ENCODE measurements at regions not wholly inside any gene's neighbourhood (a gene's known extent, or its start where the extent isn't known, plus 50 kb on each side); places are given as distances from the start of the nearest gene placed in this dataset.
A peak's percentile ranks its signal among the peaks of the same experiment; 100 is the strongest.

- no peaks in the 10 kb centered on the region for H3K9me3 ChIP-seq (ENCODE audit: insufficient read depth, low read length)
- H3K9ac ChIP-seq (ENCODE audit: low read length) = no peak overlapping the region
- no peak overlapping the region for H3K27ac ChIP-seq (ENCODE audit: low read length)
- H3K4me3 ChIP-seq (ENCODE audit: low read length) = no peak overlapping the region
- no peaks in the 10 kb centered on the region for H3K27me3 ChIP-seq (ENCODE audit: low read depth, low read length)
- peak overlapping the region; percentile 39 for H3K4me2 ChIP-seq (ENCODE audit: low read length)
- H4K20me1 ChIP-seq (ENCODE audit: insufficient read depth, low read length) = no peaks in the 10 kb centered on the region
- no peaks in the 10 kb centered on the region for H3K79me2 ChIP-seq (ENCODE audit: low read length)
- H3K4me1 ChIP-seq (ENCODE audit: low read length) = peaks cover 36% of the 10 kb centered on the region
- H2AFZ ChIP-seq (ENCODE audit: low read depth, low read length) = no peak overlapping the region
- no peak for TF ChIP-seq CTCF (IDR thresholded peaks at IDR 0.05; ENCODE audit: low read depth, low read length)
- TF ChIP-seq EZH2phosphoT487 (IDR thresholded peaks at IDR 0.05; ENCODE audit: low read depth) = no peak
- no peaks in the 10 kb centered on the region for H3K36me3 ChIP-seq (replicated peaks; ENCODE audit: low read depth, low read length)
These were observed 292.6 kb upstream of the CYRIA start for GRCh38 chr2:16958266-16958665.

- TF ChIP-seq CTCF (IDR thresholded peaks at IDR 0.05; ENCODE audit: low read depth, low read length) (no peak), EZH2phosphoT487 (IDR thresholded peaks at IDR 0.05; ENCODE audit: low read depth) (no peak)
- Histone ChIP-seq H3K36me3 (replicated peaks; ENCODE audit: low read depth, low read length) (no peaks in the 10 kb centered on the region), H2AFZ (ENCODE audit: low read depth, low read length) (no peak overlapping the region), H3K4me3 (ENCODE audit: low read length) (no peak overlapping the region), H3K9ac (ENCODE audit: low read length) (no peak overlapping the region), H3K9me3 (ENCODE audit: insufficient read depth, low read length) (no peaks in the 10 kb centered on the region), H4K20me1 (ENCODE audit: insufficient read depth, low read length) (no peaks in the 10 kb centered on the region), H3K4me1 (ENCODE audit: low read length) (peaks cover 13% of the 10 kb centered on the region), H3K4me2 (ENCODE audit: low read length) (no peak overlapping the region), H3K27me3 (ENCODE audit: low read depth, low read length) (no peaks in the 10 kb centered on the region), H3K27ac (ENCODE audit: low read length) (no peak overlapping the region), H3K79me2 (ENCODE audit: low read length) (no peaks in the 10 kb centered on the region)
These were observed 287.2 kb upstream of the CYRIA start for GRCh38 chr2:16952805-16953204.

- peaks cover 16% of the 10 kb centered on the region for H3K4me1 ChIP-seq (ENCODE audit: low read length)
- no peak overlapping the region for H3K9ac ChIP-seq (ENCODE audit: low read length)
These were observed 286.7 kb upstream of the CYRIA start for GRCh38 chr2:16952368-16952767.

GRCh38 chr2:16950436-16950835 lies 284.8 kb upstream of the CYRIA start:
- H3K27me3 ChIP-seq (ENCODE audit: low read depth, low read length) = no peaks in the 10 kb centered on the region
- no peak overlapping the region for H3K9ac ChIP-seq (ENCODE audit: low read length)
- peaks cover 34% of the 10 kb centered on the region for H3K4me1 ChIP-seq (ENCODE audit: low read length)
- H3K4me2 ChIP-seq (ENCODE audit: low read length) = no peak overlapping the region
- no peak for TF ChIP-seq CTCF (IDR thresholded peaks at IDR 0.05; ENCODE audit: low read depth, low read length)
- no peak for TF ChIP-seq EZH2phosphoT487 (IDR thresholded peaks at IDR 0.05; ENCODE audit: low read depth)
- no peak overlapping the region for H3K4me3 ChIP-seq (ENCODE audit: low read length)
- no peaks in the 10 kb centered on the region for H4K20me1 ChIP-seq (ENCODE audit: insufficient read depth, low read length)
- no peak overlapping the region for H2AFZ ChIP-seq (ENCODE audit: low read depth, low read length)
- no peaks in the 10 kb centered on the region for H3K79me2 ChIP-seq (ENCODE audit: low read length)
- no peak overlapping the region for H3K27ac ChIP-seq (ENCODE audit: low read length)
- H3K36me3 ChIP-seq (replicated peaks; ENCODE audit: low read depth, low read length) = no peaks in the 10 kb centered on the region
- H3K9me3 ChIP-seq (ENCODE audit: insufficient read depth, low read length) = no peaks in the 10 kb centered on the region

More at GRCh38 chr2:16952368-16952767, 286.7 kb upstream of the CYRIA start:
- Histone ChIP-seq H3K36me3 (replicated peaks; ENCODE audit: low read depth, low read length) (no peaks in the 10 kb centered on the region), H3K27ac (ENCODE audit: low read length) (no peak overlapping the region), H3K4me2 (ENCODE audit: low read length) (no peak overlapping the region), H2AFZ (ENCODE audit: low read depth, low read length) (no peak overlapping the region), H3K9me3 (ENCODE audit: insufficient read depth, low read length) (no peaks in the 10 kb centered on the region), H3K4me3 (ENCODE audit: low read length) (no peak overlapping the region), H4K20me1 (ENCODE audit: insufficient read depth, low read length) (no peaks in the 10 kb centered on the region), H3K27me3 (ENCODE audit: low read depth, low read length) (no peaks in the 10 kb centered on the region), H3K79me2 (ENCODE audit: low read length) (no peaks in the 10 kb centered on the region)
- no peak for TF ChIP-seq CTCF (IDR thresholded peaks at IDR 0.05; ENCODE audit: low read depth, low read length)
- no peak for TF ChIP-seq EZH2phosphoT487 (IDR thresholded peaks at IDR 0.05; ENCODE audit: low read depth)
